Neural crest cell (in vitro differentiated cells): ENCODE measurements at regions not wholly inside any gene's neighbourhood (a gene's known extent, or its start where the extent isn't known, plus 50 kb on each side); places are given as distances from the start of the nearest gene placed in this dataset.
"Not testable (repeated sequence)": the region's sequence is repeated elsewhere in the genome, so short reads cannot be mapped to it uniquely, and the experiment has no call there.

ENCODE experiments used
- DNase-seq: peaks from one replicate; pipeline ENCODE4 v3.0.0; 2021; ENCODE audit warnings: low read depth, mixed read lengths, low spot score
- H3K27ac Mint-ChIP-seq: one replicate; pipeline ENCODE4 v1.8.0; 2021; ENCODE audit warnings: mild to moderate bottlenecking, mixed read lengths; ENCODE audit not compliant: unreplicated experiment
- H3K27me3 Mint-ChIP-seq: 2 replicates; pipeline ENCODE4 v1.8.0; 2021; ENCODE audit warnings: low read depth, mild to moderate bottlenecking, mixed read lengths
- H3K36me3 Mint-ChIP-seq: 2 replicates; pipeline ENCODE4 v1.8.0; 2021; ENCODE audit warnings: low read depth, mild to moderate bottlenecking, mixed read lengths
- H3K4me1 Mint-ChIP-seq: 2 replicates; pipeline ENCODE4 v1.8.0; 2021; ENCODE audit warnings: mixed read lengths
- H3K4me3 Mint-ChIP-seq: one replicate; pipeline ENCODE4 v1.8.0; 2021; ENCODE audit warnings: mild to moderate bottlenecking, mixed read lengths
- H3K9me3 Mint-ChIP-seq: 2 replicates; pipeline ENCODE4 v1.8.0; 2021; ENCODE audit warnings: mixed read lengths
- CTCF ChIP-seq: fragments of 200-600 bp; sonication (generic); conservative IDR thresholded peaks from 2 replicates; pipeline ENCODE4 v1.5.0; 2021; ENCODE audit warnings: antibody characterized with exemption, mild to moderate bottlenecking

GRCh38 chr20:53859684-53860083, 210.7 kb downstream of the BCAS1 start:
- H3K36me3 Mint-ChIP-seq, result no peaks in the 10 kb centered on the region
- H3K27ac Mint-ChIP-seq, result no peak overlapping the region
- H3K4me3 Mint-ChIP-seq, result no peak overlapping the region
- no peaks in the 10 kb centered on the region for H3K9me3 Mint-ChIP-seq
- no peak for DNase-seq
- H3K27me3 Mint-ChIP-seq, result no peaks in the 10 kb centered on the region
- peaks cover 53% of the 10 kb centered on the region for H3K4me1 Mint-ChIP-seq
- TF ChIP-seq CTCF, result no peak

GRCh38 chr20:53859009-53859408, 211.4 kb downstream of the BCAS1 start:
- DNase-seq, H3K27ac Mint-ChIP-seq, H3K9me3 Mint-ChIP-seq, H3K27me3 Mint-ChIP-seq, H3K36me3 Mint-ChIP-seq, H3K4me3 Mint-ChIP-seq: not testable (repeated sequence)
- peaks cover 46% of the 10 kb centered on the region for H3K4me1 Mint-ChIP-seq

GRCh38 chr20:53858516-53858915, 211.9 kb downstream of the BCAS1 start:
- H3K27me3 Mint-ChIP-seq, H3K4me3 Mint-ChIP-seq, DNase-seq, H3K36me3 Mint-ChIP-seq, H3K27ac Mint-ChIP-seq, H3K9me3 Mint-ChIP-seq: not testable (repeated sequence)
- peaks cover 41% of the 10 kb centered on the region for H3K4me1 Mint-ChIP-seq

- TF ChIP-seq CTCF, result no peak
- H3K27me3 Mint-ChIP-seq, result no peaks in the 10 kb centered on the region
- DNase-seq, result no peak
Measured at GRCh38 chr20:53857723-53858236, 212.6 kb downstream of the BCAS1 start.

GRCh38 chr20:53856300-53857295, 213.8 kb downstream of the BCAS1 start:
- Mint-ChIP-seq H3K36me3 (peaks cover 3% of the 10 kb centered on the region), H3K27me3 (no peaks in the 10 kb centered on the region), H3K4me3 (no peak overlapping the region), H3K27ac (no peak overlapping the region), H3K9me3 (peaks cover 4% of the 10 kb centered on the region), H3K4me1 (peaks cover 36% of the 10 kb centered on the region)
- DNase-seq, result no peak
- no peak for TF ChIP-seq CTCF

More at GRCh38 chr20:53857723-53858236, 212.6 kb downstream of the BCAS1 start:
- H3K27ac Mint-ChIP-seq, result no peak overlapping the region
- H3K4me3 Mint-ChIP-seq, result no peak overlapping the region
- peaks cover 44% of the 10 kb centered on the region for H3K4me1 Mint-ChIP-seq
- peaks cover 3% of the 10 kb centered on the region for H3K36me3 Mint-ChIP-seq
- peaks cover 3% of the 10 kb centered on the region for H3K9me3 Mint-ChIP-seq

GRCh38 chr20:53855733-53856132, 214.7 kb downstream of the BCAS1 start:
- Mint-ChIP-seq H3K27ac (peak overlapping the region; percentile 54), H3K27me3 (no peaks in the 10 kb centered on the region), H3K4me3 (no peak overlapping the region), H3K9me3 (peaks cover 4% of the 10 kb centered on the region), H3K4me1 (peaks cover 30% of the 10 kb centered on the region), H3K36me3 (peaks cover 3% of the 10 kb centered on the region)
- TF ChIP-seq CTCF, result no peak
- DNase-seq, result no peak

- not testable (repeated sequence) for H3K9me3 Mint-ChIP-seq, H3K27ac Mint-ChIP-seq, DNase-seq, H3K4me3 Mint-ChIP-seq, H3K36me3 Mint-ChIP-seq, H3K27me3 Mint-ChIP-seq
- H3K4me1 Mint-ChIP-seq, result peaks cover 30% of the 10 kb centered on the region
Measured at GRCh38 chr20:53854609-53854926, 215.8 kb downstream of the BCAS1 start.
